NCI-H2029 (cell line): ENCODE measurements at regions not wholly inside any gene's neighbourhood (a gene's known extent, or its start where the extent isn't known, plus 50 kb on each side); places are given as distances from the start of the nearest gene placed in this dataset.

ENCODE experiments used
- DNase-seq: peaks from one replicate; lab custom pipeline; 2025; lab: John Stamatoyannopoulos, UW

DNA sequence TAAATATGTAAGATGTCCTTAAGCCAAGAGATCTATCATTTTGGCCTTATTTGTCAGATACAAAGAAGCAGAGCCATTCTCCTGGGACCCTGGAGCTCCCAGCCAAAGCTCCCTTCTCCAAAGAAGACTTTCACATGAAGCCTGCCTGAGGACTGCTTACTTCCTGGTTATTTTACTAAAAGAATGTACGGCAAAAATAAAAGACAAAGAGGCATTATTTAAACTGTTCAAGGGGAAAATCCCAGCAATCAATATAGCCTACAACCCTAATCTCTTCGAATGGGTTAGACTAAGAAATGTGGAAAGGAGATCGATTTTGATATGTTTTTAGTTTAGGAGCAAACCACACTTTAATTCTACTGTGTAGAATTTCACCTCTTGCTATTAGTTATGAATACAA, 237.9 kb upstream of the CTBP2 start:
- no peak for DNase-seq

DNA sequence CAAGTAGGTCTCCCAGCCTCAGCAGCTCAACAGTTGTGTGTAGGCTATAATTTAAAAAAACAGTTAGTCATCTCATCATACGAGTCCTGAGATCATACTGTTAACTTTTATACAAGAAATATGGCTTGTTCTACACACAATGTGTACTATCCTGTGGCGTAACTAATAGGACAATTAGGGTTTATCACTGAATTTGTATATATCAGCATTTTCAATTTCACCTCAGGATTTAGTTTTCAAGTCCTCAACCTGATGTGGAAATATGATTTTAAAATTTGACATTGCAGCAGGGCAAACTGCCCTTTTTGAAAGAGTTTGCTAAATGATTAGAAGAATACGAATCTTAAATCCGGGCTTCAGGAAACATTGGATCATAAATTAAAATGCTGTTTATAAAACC, 237.2 kb upstream of the CTBP2 start:
- DNase-seq: no peak

DNA sequence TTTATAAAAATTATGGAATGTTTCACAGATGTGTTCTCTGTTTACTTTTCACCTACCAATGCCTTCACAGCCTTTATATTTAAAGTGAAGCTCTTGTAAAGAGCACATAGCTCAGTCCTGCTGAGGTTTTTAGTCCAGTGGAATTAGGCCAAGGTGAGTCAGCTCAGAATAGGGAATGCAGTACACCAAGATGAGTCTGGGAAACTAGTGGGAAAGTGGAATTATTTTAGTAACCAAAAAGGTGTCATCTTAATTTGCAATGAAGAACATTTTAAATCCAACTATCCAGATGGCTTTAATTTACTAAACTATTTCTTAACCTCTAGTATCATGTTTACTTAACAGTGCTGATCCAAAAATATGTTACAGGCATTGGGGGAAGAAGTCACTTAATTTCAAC, 236.3 kb upstream of the CTBP2 start:
- DNase-seq: no peak

DNA sequence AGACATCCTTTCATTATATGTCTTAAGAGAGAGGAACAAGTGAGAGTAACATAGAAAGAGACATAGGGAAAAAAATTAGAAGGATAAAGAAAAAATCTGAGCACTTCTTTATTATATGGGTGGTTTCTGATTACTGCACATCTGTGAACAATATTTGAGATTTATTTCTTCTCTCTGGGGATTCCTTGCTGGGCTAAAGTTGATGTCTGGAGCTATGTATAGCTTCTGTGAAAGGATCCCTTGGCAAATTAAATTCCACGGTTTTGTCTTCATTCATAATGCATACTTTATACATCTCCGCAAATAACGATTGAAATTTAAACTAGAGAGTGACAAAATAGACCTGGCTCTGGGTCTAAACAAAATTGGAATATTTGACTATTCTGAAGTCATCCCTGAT, 232.2 kb upstream of the CTBP2 start:
- no peak for DNase-seq

DNA sequence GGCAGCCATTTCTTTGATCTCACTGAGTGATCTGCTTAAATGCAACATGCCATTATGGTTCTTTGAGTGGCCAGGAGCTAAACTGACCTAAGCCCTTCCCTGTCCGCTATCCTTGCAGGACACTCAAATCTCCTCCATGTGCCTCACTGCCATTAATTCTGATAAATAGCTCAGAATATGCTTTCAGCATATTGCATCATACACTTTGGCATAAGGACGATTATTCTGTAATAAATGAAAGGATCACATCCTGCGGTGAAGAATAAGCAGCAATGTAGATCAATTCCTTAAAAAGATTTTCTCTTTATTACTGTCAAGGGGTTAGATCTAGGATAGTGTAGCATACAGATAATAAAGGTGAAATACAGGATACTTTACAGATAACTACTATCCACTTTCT, 231.8 kb upstream of the CTBP2 start:
- DNase-seq: no peak

DNA sequence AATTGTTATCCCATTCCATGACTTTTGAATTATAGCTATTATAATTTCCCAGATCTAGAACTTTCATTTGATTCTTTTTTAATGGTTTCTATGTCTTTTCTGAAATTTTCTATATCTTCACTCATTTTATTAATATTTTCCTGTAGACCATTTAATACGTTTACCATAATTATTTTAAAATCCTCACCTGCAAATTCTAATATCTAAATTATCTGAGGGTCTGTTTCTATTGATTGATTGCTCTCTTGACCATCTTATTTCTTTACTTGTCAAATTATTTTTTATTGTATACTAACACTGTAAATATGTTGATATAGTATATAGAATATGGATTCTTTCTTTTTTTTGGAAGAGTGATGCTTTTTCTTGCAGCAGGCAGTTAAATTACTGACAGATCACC, 229.3 kb upstream of the CTBP2 start:
- no peak for DNase-seq

- DNase-seq: no peak
Observed at GRCh38 chr10:125379592-125379991, 219.2 kb upstream of the CTBP2 start.

GRCh38 chr10:125377368-125377767, 217.0 kb upstream of the CTBP2 start:
- DNase-seq: no peak

- DNase-seq: no peak
Observed at GRCh38 chr10:125375210-125375609, 214.8 kb upstream of the CTBP2 start.

DNA sequence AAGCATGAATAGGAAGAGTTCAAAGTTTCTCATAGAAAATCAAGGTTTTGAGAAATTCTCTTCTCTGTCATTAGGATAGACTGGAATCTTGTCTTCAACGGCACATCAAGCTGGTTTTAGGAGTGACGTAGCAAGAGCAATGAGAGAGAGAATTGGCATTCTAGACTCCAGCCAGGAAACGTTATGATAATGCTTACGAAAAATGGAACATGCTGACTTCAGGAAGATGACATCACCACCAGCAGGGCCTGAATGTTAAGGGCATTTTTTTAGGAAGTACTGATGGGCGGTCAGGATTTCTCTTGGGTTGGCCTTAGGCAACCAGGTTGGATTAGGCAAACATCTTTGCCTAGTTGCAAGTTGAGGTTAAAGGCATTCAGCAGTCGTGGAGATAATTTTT, 213.2 kb upstream of the CTBP2 start:
- DNase-seq: no peak

- DNase-seq: no peak
Observed at GRCh38 chr10:125370578-125370977, 210.2 kb upstream of the CTBP2 start.

GRCh38 chr10:125369382-125370326, 209.3 kb upstream of the CTBP2 start:
- DNase-seq: no peak

GRCh38 chr10:125368146-125368545, 207.8 kb upstream of the CTBP2 start:
- no peak for DNase-seq

DNA sequence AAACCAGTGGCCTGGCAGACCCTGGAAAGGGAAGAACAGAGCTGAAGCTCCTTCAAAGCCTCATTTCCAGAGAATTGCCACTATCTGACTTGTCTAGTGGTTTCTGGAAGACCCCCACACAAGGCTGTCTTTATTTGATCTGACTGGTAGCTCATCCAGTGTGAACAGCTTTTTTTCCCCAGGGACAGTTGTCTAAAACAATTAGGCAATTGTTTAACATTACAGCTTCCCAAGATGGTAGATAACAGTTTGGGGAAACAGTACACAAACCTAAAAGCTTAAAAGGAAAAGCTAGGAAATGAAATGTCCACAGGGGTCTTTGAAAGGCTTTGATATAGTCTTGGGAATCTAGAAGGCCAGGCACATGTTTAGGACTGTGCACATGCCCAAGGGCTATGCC, 203.4 kb upstream of the CTBP2 start:
- DNase-seq: no peak

DNA sequence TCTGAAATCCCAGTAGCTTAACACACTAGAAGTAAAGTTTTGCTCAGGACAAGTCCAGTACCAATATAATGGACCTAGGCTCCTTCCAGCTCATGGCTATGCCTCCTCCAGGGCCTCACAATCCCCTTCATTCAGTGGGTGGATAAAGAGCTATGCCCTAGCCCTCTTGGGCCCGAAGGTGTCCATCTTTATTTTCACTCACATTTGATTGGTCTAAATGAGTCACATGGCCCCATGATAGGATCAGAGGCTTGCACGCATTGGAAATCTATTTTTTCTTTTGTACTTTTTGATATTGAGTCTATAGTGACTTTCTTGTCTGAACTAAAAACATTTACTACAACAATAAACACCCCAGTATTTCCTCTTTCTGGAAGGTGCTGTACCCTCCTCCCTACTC, 202.6 kb upstream of the CTBP2 start:
- no peak for DNase-seq

DNA sequence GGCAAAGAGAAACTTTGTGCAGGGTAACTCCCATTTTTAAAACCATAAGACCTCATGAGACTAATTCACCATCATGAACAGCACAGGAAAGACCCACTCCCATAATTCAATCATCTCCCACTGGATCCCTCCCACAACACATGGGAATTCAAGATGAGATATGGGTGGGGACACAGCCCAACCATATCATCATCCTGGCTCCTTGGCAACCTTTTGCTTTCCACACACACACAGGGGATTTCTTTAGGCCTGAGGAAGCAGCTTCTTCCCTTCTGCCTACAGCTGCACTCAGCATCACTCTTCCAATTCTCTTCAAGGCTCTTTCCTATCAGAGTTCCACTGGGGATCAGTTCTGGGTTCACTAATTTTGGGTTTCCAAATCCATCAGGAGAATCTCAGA, 199.0 kb upstream of the CTBP2 start:
- no peak for DNase-seq

DNA sequence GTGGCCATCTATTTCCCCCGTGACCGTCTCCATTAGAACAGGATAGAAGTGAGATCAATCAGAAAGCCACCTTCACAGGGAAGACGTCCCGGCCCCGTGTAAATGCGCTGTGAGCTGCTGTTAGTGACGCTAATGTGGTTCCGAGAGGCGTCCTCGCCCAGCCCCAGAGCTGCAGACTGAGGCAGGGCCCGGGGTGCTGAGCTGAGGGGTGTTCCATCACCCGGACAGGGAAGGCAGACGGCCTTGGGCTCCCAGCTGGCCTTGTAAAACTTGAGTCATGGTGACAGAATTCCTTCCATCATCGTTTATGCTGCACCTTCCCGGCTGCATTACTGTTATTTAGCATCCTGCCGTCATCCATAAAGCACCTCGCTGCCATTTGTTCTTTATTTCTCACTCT, 195.3 kb upstream of the CTBP2 start:
- DNase-seq: no peak

- no peak for DNase-seq
Observed at GRCh38 chr10:125350519-125350918, 190.2 kb upstream of the CTBP2 start.

DNA sequence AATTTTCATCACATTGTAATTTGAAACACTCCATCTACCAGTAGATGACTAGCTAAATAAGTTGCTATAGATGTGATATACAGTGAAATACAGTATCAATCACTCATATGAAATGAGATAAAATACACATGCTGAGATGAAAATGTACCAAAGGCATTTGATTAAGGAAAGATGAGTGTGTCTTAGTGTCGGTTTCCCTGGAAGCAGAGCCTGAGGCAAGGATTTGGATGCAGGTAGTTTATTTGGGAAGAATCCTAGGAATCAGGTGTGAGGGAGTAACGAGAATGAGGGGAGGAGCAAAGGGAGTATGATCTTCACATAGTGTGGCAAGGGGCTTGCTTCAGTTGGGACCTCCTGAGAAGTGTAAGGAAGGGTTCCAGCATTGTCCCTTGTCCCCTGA, 188.2 kb upstream of the CTBP2 start:
- DNase-seq: no peak

- DNase-seq: no peak
Observed at GRCh38 chr10:125344573-125345171, 184.3 kb upstream of the CTBP2 start.

DNA sequence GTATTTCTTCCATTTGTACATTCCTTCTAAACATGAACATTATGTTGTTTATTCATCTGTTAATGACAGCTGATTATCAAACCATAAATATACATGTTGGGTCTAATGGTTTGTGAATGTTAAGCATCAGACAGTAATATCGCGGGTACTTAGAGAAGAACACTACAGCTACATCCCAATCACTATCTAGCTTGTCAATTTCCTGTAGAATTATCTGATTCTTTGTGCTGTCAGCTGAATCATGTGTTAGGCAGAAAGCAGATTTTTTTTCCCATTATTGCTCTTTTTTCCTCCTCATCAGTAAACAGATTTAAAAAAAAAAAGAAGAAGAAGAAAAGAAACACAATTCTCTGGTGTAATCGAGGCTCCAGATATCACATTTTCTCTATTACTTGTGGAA, 183.6 kb upstream of the CTBP2 start:
- no peak for DNase-seq

DNA sequence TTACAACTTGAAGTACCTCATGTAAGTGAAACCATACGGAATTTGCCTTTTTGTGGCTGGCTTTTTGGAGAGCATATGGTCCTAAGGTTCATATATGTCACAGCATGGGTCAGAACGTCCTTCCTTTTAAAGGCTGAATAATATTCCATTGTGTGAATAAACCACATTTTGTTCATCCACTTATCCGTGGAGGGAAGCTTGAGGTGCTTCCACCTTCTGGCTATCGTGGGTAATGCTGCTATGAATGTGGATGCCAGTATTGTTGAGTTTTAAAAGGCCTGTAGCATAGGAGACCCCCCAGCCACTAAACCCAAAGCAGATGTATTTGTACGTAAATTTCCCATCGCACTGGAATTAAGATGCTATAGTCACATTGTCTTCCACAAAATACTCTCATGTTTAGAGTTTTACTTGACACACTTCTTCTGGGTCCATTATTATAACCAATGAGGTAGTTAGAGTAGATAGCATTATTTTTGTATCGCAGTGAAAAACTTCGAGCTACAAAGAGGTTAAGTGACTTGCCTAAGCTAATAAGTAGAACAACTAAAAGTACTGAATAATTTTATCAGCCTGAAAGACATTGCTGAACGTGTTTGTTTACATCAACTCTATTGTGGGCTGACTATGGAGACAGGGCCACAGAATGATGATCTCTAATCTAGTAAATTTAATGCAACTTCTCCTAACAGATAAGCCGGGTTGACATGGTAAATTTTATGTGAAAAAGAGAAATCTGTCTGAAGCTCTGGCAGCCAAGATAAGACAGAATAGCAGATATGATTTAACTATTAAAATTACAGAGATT, 183.0 kb upstream of the CTBP2 start:
- DNase-seq: no peak

DNA sequence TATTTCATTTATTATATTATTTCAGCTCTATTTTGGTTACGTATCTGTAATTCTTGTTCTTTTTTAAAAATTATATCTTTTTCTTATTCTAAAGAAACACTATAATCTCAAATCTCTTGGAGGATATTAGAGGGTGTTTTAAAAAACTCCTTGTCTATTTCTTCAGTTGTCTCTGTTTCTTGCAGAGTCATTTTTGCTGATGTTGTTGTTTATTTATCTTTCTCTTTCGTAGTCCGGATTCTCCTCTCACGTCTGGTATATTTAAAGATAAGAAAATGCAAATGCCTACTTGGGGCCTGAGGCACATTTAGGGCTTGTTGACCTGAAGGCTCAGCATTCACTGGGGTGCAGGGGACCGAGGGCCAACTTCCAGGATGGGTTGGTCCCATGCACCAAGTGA, 181.2 kb upstream of the CTBP2 start:
- no peak for DNase-seq
